CD4-positive, alpha-beta T cell treated with Interleukin-1 beta for 1 hour (primary cell): ENCODE measurements at regions not wholly inside any gene's neighbourhood (a gene's known extent, or its start where the extent isn't known, plus 50 kb on each side); places are given as distances from the start of the nearest gene placed in this dataset.
A peak's percentile ranks its signal among the peaks of the same experiment; 100 is the strongest.
"Not testable (repeated sequence)": the region's sequence is repeated elsewhere in the genome, so short reads cannot be mapped to it uniquely, and the experiment has no call there.

Source experiments
- DNase-seq, 2 donors: peaks; one replicate each; pipeline ENCODE4 v3.0.0-alpha.2; 2020 to 2022

- no peak for DNase-seq
Measured at GRCh38 chr18:70640336-70640887, 351.6 kb downstream of the SOCS6 start.

GRCh38 chr18:70636991-70637390 is 348.1 kb downstream of the SOCS6 start:
- no peak for DNase-seq

GRCh38 chr18:70634576-70635147 is 345.8 kb downstream of the SOCS6 start:
- no peak for DNase-seq

GRCh38 chr18:70627182-70627802 is 338.4 kb downstream of the SOCS6 start:
- no peak for DNase-seq

- DNase-seq = no peak
Measured at GRCh38 chr18:70622622-70623419, 334.0 kb downstream of the SOCS6 start.

GRCh38 chr18:70621710-70622109 is 332.9 kb downstream of the SOCS6 start:
- peak; percentile 19 to 30 for DNase-seq

- DNase-seq = no peak
Measured at GRCh38 chr18:70620837-70621612, 332.2 kb downstream of the SOCS6 start.

- DNase-seq = no peak
Measured at GRCh38 chr18:70617020-70617763, 328.3 kb downstream of the SOCS6 start.

GRCh38 chr18:70600225-70600925 is 311.5 kb downstream of the SOCS6 start:
- DNase-seq = no peak

- DNase-seq = no peak
Measured at GRCh38 chr18:70598406-70598805, 309.6 kb downstream of the SOCS6 start.

- DNase-seq = no peak
Measured at GRCh38 chr18:70582981-70583380, 294.1 kb downstream of the SOCS6 start.

- no peak for DNase-seq
Measured at GRCh38 chr18:70578480-70578879, 289.6 kb downstream of the SOCS6 start.

GRCh38 chr18:70577023-70577420 is 288.2 kb downstream of the SOCS6 start:
- no peak for DNase-seq

GRCh38 chr18:70576276-70577022 is 287.6 kb downstream of the SOCS6 start:
- no peak for DNase-seq

- DNase-seq = not testable (repeated sequence)
Measured at GRCh38 chr18:70574951-70575350, 286.1 kb downstream of the SOCS6 start.

GRCh38 chr18:70569647-70570046 is 280.8 kb downstream of the SOCS6 start:
- not testable (repeated sequence) for DNase-seq

GRCh38 chr18:70559446-70559845 is 270.6 kb downstream of the SOCS6 start:
- DNase-seq = no peak

GRCh38 chr18:70558371-70558770 is 269.5 kb downstream of the SOCS6 start:
- DNase-seq = no peak

GRCh38 chr18:70554854-70555445 is 266.1 kb downstream of the SOCS6 start:
- DNase-seq = no peak

- DNase-seq = no peak
Measured at GRCh38 chr18:70553936-70554260, 265.1 kb downstream of the SOCS6 start.
